Stimulated activated naive CD8-positive, alpha-beta T cell treated with anti-CD3 and anti-CD28 coated beads, Interleukin-15, amount 100 ng/mL, for 72 hours (primary cell): ENCODE measurements at regions not wholly inside any gene's neighbourhood (a gene's known extent, or its start where the extent isn't known, plus 50 kb on each side); places are given as distances from the start of the nearest gene placed in this dataset.
"Not testable (repeated sequence)": the region's sequence is repeated elsewhere in the genome, so short reads cannot be mapped to it uniquely, and the experiment has no call there.

Experiments
- ATAC-seq: fragments of 150-1000 bp; cut with Tn5 transposase; 2 replicates; pipeline ENCODE4 v1.10.0; 2021; ENCODE audit warnings: mild to moderate bottlenecking, moderate library complexity
- DNase-seq, 2 donors: peaks; one replicate each; pipeline ENCODE4 v3.0.0; 2021 to 2022
- H3K27ac Mint-ChIP-seq, 2 donors: one replicate each; pipeline ENCODE4 v1.8.0; 2022; ENCODE audit warnings: mild to moderate bottlenecking in 2 of 2, mixed read lengths in 2 of 2, moderate library complexity in 2 of 2
- H3K27me3 Mint-ChIP-seq: one replicate; pipeline ENCODE4 v1.8.0; 2022; ENCODE audit warnings: mixed read lengths
- H3K4me1 Mint-ChIP-seq: one replicate; pipeline ENCODE4 v1.8.0; 2022; ENCODE audit warnings: mild to moderate bottlenecking, mixed read lengths
- H3K4me3 Mint-ChIP-seq, 2 donors: one replicate each; pipeline ENCODE4 v1.8.0; 2022; ENCODE audit warnings: mild to moderate bottlenecking in 2 of 2, mixed read lengths in 2 of 2, moderate library complexity in 1 of 2
- H3K9me3 Mint-ChIP-seq, 2 donors: one replicate each; pipeline ENCODE4 v1.8.0; 2022; ENCODE audit warnings: mixed read lengths in 2 of 2

DNA sequence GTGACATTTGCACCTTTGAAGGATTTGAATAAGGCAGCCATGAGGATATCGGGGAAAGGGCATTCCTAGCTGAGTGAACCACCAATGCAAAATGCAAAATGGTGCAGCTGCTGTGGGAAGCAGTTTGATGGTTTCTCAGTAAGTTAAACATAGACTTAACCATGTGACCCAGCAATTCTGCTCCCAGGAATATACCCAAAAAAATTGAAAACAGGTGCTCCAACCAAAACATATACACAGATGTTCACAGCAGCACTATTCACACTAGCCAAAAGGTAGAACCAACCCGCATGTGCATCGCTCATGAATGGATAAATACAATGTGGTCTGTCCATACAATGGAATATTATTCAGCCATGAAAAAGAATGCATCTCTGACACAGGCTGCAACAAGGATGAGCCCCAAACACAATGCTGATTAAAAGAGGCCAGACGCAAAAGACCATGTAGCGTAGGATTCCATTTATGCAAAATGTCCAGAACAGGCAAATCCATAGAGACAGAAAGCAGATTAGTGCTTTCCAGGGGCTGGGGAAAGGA is 215.0 kb upstream of the MYL2 start:
- ATAC-seq (no peak), DNase-seq (no peak)
- no peak overlapping the region for H3K27ac Mint-ChIP-seq
- H3K9me3 Mint-ChIP-seq: peaks cover 9 to 21% of the 10 kb centered on the region in 2 donors
- no peaks in the 10 kb centered on the region for H3K27me3 Mint-ChIP-seq
- no peak overlapping the region for H3K4me3 Mint-ChIP-seq
- no peaks in the 10 kb centered on the region for H3K4me1 Mint-ChIP-seq

DNA sequence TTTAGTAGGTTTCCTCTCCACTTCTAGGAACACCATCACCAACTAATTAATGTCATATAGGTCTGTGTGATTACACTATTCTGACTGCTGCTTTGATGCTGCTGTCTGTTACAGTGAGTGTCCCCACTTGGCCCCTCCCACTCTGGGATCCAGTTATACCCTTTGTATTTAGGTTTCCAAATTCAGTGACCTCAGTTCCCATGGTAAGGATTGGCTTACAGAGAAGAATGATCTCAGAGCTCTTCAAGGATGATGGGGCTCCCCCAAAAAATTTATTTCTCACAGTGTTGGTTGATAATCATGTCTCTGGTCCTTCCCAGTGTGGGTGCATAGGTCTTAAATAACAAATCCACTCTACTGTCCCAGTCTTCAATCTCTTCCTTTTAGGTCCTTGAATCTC is 210.0 kb upstream of the MYL2 start:
- Mint-ChIP-seq H3K4me1 (no peaks in the 10 kb centered on the region), H3K4me3 (no peak overlapping the region), H3K27me3 (no peaks in the 10 kb centered on the region), H3K9me3 (peaks cover 9 to 14% of the 10 kb centered on the region in 2 donors), H3K27ac (no peak overlapping the region)
- no peak for ATAC-seq
- no peak for DNase-seq

DNA sequence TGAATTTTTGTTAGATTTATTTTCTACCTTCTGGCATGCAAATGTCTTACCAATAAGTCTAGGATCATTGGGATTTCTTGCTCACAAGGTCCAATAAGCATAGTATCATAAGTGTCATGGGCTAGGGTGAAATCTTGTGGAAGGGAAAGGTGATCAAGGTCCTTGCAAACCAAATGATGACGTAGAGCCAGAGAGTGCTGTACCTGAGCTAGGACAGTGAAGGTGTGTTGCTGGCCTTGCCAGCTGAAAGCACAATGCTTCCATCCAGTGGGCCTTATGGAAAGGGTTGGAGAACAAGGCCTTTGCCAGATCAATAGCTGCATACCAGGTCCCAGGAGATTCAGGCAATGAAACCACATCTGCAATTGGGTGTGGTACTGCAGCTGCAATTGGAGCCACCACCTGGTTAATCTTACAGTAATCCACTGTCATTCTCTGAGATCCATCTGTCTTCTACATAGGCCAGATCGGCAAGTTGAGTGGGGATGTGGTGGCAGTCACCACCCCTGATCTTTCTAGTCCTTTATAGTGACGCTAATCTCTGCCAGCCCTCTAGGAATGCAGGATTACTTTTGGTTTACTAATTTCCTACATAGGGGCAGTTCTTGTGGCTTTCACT is 208.9 kb upstream of the MYL2 start:
- DNase-seq (no peak), ATAC-seq (no peak)
- H3K9me3 Mint-ChIP-seq: peaks cover 0 to 3% of the 10 kb centered on the region in 2 donors
- H3K27me3 Mint-ChIP-seq: no peaks in the 10 kb centered on the region
- no peak overlapping the region for H3K4me3 Mint-ChIP-seq
- H3K4me1 Mint-ChIP-seq: no peaks in the 10 kb centered on the region
- peak overlapping the region in 1 of 2 donors; percentile 90 for H3K27ac Mint-ChIP-seq

DNA sequence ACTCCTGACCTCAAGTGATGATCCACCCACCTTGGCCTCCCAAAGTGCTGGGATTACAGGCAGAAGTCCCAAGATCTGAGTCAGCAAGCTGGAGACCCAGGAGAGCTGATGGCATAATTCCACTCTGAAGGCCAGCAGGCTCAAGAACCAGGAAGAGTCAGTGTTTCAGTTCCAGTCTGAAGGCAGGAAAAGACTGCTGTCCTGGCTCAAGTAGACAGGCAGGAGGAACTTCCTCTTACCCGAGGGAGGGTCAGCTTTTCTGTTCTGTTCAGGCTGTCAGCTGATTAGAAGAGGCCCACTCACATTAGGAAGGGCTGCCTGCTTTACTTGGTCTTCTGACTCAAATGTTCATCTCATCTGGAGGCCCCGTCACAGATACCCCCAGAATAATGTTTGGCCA is 206.0 kb upstream of the MYL2 start:
- Mint-ChIP-seq H3K27me3 (no peaks in the 10 kb centered on the region), H3K4me1 (no peaks in the 10 kb centered on the region), H3K4me3 (no peak overlapping the region), H3K9me3 (no peaks in the 10 kb centered on the region), H3K27ac (no peak overlapping the region)
- no peak for DNase-seq
- ATAC-seq: no peak

- Mint-ChIP-seq H3K4me3 (no peak overlapping the region), H3K27ac (no peak overlapping the region), H3K27me3 (no peaks in the 10 kb centered on the region), H3K9me3 (no peaks in the 10 kb centered on the region), H3K4me1 (no peaks in the 10 kb centered on the region)
- DNase-seq (no peak), ATAC-seq (no peak)
Observed at GRCh38 chr12:111124183-111124582, 203.8 kb upstream of the MYL2 start.

- H3K27me3 Mint-ChIP-seq: no peaks in the 10 kb centered on the region
- no peak for DNase-seq
- H3K4me3 Mint-ChIP-seq: no peak overlapping the region
- no peak for ATAC-seq
- no peaks in the 10 kb centered on the region for H3K4me1 Mint-ChIP-seq
- H3K9me3 Mint-ChIP-seq: no peaks in the 10 kb centered on the region
- peak overlapping the region in 1 of 2 donors; percentile 63 for H3K27ac Mint-ChIP-seq
Observed at GRCh38 chr12:111123390-111123789, 203.0 kb upstream of the MYL2 start.

- no peaks in the 10 kb centered on the region for H3K27me3 Mint-ChIP-seq
- no peak overlapping the region for H3K4me3 Mint-ChIP-seq
- DNase-seq: no peak
- peaks cover 0 to 3% of the 10 kb centered on the region in 2 donors for H3K9me3 Mint-ChIP-seq
- no peak overlapping the region for H3K27ac Mint-ChIP-seq
- no peak for ATAC-seq
- no peaks in the 10 kb centered on the region for H3K4me1 Mint-ChIP-seq
Observed at GRCh38 chr12:111122458-111122878, 202.1 kb upstream of the MYL2 start.

- ATAC-seq (no peak), DNase-seq (no peak)
- Mint-ChIP-seq H3K4me3 (no peak overlapping the region), H3K9me3 (peaks cover 0 to 7% of the 10 kb centered on the region in 2 donors), H3K27ac (no peak overlapping the region), H3K4me1 (no peaks in the 10 kb centered on the region), H3K27me3 (no peaks in the 10 kb centered on the region)
Observed at GRCh38 chr12:111121840-111122239, 201.5 kb upstream of the MYL2 start.

DNA sequence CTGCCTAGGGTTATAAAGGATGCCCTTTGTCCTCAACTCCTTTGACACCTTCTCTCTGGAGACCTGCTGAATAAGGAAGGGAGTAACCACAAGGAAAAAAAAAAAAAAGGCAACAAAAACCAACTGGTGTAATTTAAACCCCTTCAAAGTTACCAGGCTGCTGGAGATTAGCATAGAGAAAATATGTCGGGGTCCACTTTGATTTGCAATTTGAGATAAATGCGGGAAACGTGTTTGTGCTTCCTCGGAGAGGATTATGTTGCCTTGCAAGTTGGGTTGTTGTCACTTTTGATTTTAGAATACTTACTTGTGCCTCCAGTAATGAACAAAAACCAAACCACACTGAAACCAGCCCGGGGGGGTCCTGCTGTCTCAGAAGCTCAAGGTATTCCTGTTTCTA is 200.2 kb upstream of the MYL2 start:
- no peak overlapping the region for H3K4me3 Mint-ChIP-seq
- DNase-seq (no peak), ATAC-seq (no peak)
- H3K4me1 Mint-ChIP-seq: no peaks in the 10 kb centered on the region
- peaks cover 0 to 7% of the 10 kb centered on the region in 2 donors for H3K9me3 Mint-ChIP-seq
- no peak overlapping the region for H3K27ac Mint-ChIP-seq
- H3K27me3 Mint-ChIP-seq: no peaks in the 10 kb centered on the region

DNA sequence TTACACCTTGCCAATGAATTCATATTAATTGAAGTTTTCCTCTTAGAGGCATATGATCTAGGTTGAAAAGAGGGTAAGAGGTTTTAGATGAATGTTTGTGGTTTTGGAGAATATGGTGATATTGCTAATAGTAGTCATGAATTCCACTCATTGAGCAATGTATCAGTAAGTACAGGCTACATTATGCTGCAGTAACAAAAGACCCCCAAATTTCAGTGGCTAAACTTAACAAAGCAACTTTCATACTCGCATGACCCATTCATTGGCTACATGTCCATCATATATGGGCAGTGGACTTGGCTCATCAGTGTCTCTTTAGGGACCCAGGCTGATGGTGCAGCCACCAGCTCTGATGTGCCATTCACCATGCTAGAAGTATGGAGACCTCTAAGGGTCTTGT is 196.6 kb upstream of the MYL2 start:
- Mint-ChIP-seq H3K9me3 (peaks cover 0 to 7% of the 10 kb centered on the region in 2 donors), H3K27ac (no peak overlapping the region), H3K27me3 (no peaks in the 10 kb centered on the region), H3K4me3 (no peak overlapping the region), H3K4me1 (peaks cover 2% of the 10 kb centered on the region)
- no peak for DNase-seq
- no peak for ATAC-seq

DNA sequence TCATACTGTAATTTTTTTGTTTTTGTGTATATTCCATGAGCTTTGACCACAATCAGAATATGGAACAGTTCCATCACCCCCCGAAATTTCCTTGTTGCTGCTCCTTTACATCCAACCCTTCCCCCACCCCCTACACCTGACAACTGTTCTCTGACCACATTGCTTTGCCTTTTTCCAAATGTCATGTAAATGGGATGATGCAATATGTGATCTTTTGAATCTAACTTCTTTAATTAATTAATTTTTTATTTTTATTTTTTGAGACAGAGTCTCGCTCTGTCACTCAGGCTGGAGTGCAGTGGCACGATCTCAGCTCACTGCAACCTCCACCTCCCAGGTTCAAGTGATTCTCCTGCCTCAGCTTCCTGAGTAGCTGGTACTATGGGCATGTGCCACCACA is 192.9 kb upstream of the MYL2 start:
- not testable (repeated sequence) for ATAC-seq, H3K27me3 Mint-ChIP-seq, H3K27ac Mint-ChIP-seq, H3K4me3 Mint-ChIP-seq, H3K4me1 Mint-ChIP-seq, H3K9me3 Mint-ChIP-seq, DNase-seq

GRCh38 chr12:111112311-111113098 is 192.1 kb upstream of the MYL2 start:
- DNase-seq (no peak), ATAC-seq (no peak)
- no peak overlapping the region for H3K27ac Mint-ChIP-seq

DNA sequence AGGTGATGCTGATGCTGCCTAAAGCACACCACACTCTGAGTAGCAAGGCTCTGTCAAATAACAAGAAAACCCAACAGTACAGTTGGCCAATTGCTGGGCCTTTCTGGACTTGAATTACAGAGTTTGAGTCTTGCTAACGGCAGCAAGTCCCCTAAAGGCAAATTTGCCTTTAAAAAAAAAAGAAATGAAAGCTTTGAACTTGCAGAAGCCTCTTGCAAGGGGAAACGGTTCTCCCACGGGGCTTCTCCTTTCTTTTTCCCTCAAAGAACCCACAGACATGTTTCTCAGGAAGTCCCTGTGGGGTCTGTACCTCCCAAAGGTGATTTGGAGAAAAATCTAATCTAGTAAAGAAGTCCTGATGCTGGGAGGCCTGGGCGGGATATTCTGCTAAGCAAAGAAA is 191.3 kb upstream of the MYL2 start:
- no peak for DNase-seq
- H3K27ac Mint-ChIP-seq: no peak overlapping the region
- peaks cover 6% of the 10 kb centered on the region for H3K4me1 Mint-ChIP-seq
- no peak for ATAC-seq
- H3K9me3 Mint-ChIP-seq: no peaks in the 10 kb centered on the region
- no peak overlapping the region for H3K4me3 Mint-ChIP-seq
- H3K27me3 Mint-ChIP-seq: no peaks in the 10 kb centered on the region

More at GRCh38 chr12:111112311-111113098, 192.1 kb upstream of the MYL2 start:
- Mint-ChIP-seq H3K4me3 (no peak overlapping the region), H3K9me3 (peaks cover 0 to 4% of the 10 kb centered on the region in 2 donors), H3K27me3 (no peaks in the 10 kb centered on the region), H3K4me1 (peaks cover 6% of the 10 kb centered on the region)

GRCh38 chr12:111110556-111110955 is 190.2 kb upstream of the MYL2 start:
- Mint-ChIP-seq H3K4me3 (no peak overlapping the region), H3K9me3 (no peaks in the 10 kb centered on the region), H3K4me1 (peaks cover 6% of the 10 kb centered on the region), H3K27me3 (no peaks in the 10 kb centered on the region), H3K27ac (no peak overlapping the region)
- ATAC-seq (no peak), DNase-seq (no peak)

DNA sequence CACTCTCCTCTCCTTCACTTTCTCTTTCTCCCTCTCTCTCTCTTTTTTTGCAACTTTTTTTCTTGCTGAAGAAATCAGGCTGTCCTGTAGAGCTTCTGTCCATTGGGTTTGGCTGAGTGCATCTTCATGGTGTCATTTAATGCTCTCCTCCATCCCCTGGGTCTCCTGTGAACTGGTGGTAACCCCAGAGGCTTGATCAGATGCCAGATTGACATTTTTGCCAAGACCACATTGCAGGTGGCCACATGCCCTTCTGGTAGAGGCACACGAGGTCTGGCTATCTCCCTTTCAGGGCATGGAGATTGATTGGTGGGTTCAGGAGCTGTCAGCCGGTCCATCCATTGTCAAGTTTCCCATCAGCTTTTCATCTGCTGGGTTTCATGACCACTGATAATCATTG is 188.3 kb upstream of the MYL2 start:
- Mint-ChIP-seq H3K9me3 (peaks cover 0 to 6% of the 10 kb centered on the region in 2 donors), H3K27ac (no peak overlapping the region), H3K4me1 (peaks cover 6% of the 10 kb centered on the region), H3K27me3 (no peaks in the 10 kb centered on the region), H3K4me3 (no peak overlapping the region)
- ATAC-seq (no peak), DNase-seq (no peak)

GRCh38 chr12:111107392-111108178 is 187.2 kb upstream of the MYL2 start:
- H3K27me3 Mint-ChIP-seq: no peaks in the 10 kb centered on the region

More at GRCh38 chr12:111107392-111108178, 187.2 kb upstream of the MYL2 start:
- no peak for DNase-seq
- no peak overlapping the region for H3K27ac Mint-ChIP-seq
- no peak overlapping the region for H3K4me3 Mint-ChIP-seq
- peaks cover 0 to 7% of the 10 kb centered on the region in 2 donors for H3K9me3 Mint-ChIP-seq
- peaks cover 6% of the 10 kb centered on the region for H3K4me1 Mint-ChIP-seq
- ATAC-seq: no peak
